HepG2 (cell line): ENCODE measurements at regions not wholly inside any gene's neighbourhood (a gene's known extent, or its start where the extent isn't known, plus 50 kb on each side); places are given as distances from the start of the nearest gene placed in this dataset.

Experiments
- ASH2L ChIP-seq: fragments of 300-600, 200-600 bp; sonication (generic); IDR thresholded peaks from 2 replicates; pipeline ENCODE4 v1.7.0; 2017; ENCODE audit warnings: low read depth, mild to moderate bottlenecking, moderate library complexity, mixed read lengths, low read length; ENCODE audit not compliant: insufficient read length
- BRD4 ChIP-seq: sonication (generic); formaldehyde crosslinking; IDR thresholded peaks from 2 replicates; pipeline ENCODE4 v1.4.0; 2020; ENCODE audit warnings: missing genetic modification reagents
- TMF1 ChIP-seq: sonication (generic); formaldehyde crosslinking; IDR thresholded peaks from 2 replicates; pipeline ENCODE4 v1.8.1; 2022; ENCODE audit warnings: low read depth, missing genetic modification reagents
- ZNF382 ChIP-seq: sonication (generic); formaldehyde crosslinking; IDR thresholded peaks from 2 replicates; pipeline ENCODE4 v1.5.0; 2020; ENCODE audit warnings: missing genetic modification reagents, mild to moderate bottlenecking, borderline replicate concordance
- ZSCAN9 ChIP-seq: IDR thresholded peaks from 2 replicates; pipeline ENCODE4 v1.6.1; 2016; ENCODE audit warnings: borderline replicate concordance
- TF ChIP-seq, protein P1 (sequence below): sonication (generic); formaldehyde crosslinking; IDR thresholded peaks from 2 replicates; pipeline ENCODE4 v1.5.0; 2020; ENCODE audit warnings: mild to moderate bottlenecking, missing genetic modification reagents, moderate library complexity
- TF ChIP-seq, protein P2 (sequence below): sonication (generic); IDR thresholded peaks from 2 replicates; pipeline ENCODE4 v1.6.1; 2016; ENCODE audit warnings: low read depth, borderline replicate concordance
- TF ChIP-seq, protein P3 (sequence below): IDR thresholded peaks from 2 replicates; pipeline ENCODE4 v1.6.1; 2012; ENCODE audit warnings: inconsistent platforms
- TF ChIP-seq, protein P4 (sequence below): sonication (generic); formaldehyde crosslinking; IDR thresholded peaks from 2 replicates; pipeline ENCODE4 v1.4.0; 2020; ENCODE audit warnings: missing genetic modification reagents

DNA sequence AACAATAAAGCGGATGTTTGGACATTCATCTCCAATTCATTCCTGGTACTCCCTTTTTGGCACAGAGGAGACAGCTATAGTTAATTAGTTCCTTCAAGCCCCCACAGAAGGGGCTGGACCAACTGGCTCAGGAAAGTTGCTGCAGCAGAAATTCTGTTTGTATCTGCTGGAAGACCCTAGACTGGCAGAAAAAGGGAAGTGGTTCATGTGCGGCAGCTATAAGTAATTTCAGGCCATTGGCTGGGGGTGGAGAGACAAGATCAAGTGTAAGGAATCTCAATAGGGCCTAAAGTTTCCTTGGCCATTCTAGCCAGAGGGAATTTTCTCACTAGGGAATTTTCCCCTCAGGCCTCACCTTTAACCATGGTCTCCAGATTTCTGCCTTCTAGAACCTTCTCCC lies 89.9 kb upstream of the DHX15 start:
- TF ChIP-seq TMF1 (CRISPR knock-in tag) (no peak), ZNF382 (CRISPR knock-in tag) (no peak), BRD4 (CRISPR knock-in tag) (no peak), ASH2L (no peak), ZSCAN9 (no peak)
- TF ChIP-seq, protein P1, sequence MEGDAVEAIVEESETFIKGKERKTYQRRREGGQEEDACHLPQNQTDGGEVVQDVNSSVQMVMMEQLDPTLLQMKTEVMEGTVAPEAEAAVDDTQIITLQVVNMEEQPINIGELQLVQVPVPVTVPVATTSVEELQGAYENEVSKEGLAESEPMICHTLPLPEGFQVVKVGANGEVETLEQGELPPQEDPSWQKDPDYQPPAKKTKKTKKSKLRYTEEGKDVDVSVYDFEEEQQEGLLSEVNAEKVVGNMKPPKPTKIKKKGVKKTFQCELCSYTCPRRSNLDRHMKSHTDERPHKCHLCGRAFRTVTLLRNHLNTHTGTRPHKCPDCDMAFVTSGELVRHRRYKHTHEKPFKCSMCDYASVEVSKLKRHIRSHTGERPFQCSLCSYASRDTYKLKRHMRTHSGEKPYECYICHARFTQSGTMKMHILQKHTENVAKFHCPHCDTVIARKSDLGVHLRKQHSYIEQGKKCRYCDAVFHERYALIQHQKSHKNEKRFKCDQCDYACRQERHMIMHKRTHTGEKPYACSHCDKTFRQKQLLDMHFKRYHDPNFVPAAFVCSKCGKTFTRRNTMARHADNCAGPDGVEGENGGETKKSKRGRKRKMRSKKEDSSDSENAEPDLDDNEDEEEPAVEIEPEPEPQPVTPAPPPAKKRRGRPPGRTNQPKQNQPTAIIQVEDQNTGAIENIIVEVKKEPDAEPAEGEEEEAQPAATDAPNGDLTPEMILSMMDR (CRISPR knock-in tag): no peak
- TF ChIP-seq, protein P2, sequence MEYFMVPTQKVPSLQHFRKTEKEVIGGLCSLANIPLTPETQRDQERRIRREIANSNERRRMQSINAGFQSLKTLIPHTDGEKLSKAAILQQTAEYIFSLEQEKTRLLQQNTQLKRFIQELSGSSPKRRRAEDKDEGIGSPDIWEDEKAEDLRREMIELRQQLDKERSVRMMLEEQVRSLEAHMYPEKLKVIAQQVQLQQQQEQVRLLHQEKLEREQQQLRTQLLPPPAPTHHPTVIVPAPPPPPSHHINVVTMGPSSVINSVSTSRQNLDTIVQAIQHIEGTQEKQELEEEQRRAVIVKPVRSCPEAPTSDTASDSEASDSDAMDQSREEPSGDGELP: no peak
- TF ChIP-seq, protein P3, sequence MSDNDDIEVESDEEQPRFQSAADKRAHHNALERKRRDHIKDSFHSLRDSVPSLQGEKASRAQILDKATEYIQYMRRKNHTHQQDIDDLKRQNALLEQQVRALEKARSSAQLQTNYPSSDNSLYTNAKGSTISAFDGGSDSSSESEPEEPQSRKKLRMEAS: no peak
- TF ChIP-seq, protein P4, sequence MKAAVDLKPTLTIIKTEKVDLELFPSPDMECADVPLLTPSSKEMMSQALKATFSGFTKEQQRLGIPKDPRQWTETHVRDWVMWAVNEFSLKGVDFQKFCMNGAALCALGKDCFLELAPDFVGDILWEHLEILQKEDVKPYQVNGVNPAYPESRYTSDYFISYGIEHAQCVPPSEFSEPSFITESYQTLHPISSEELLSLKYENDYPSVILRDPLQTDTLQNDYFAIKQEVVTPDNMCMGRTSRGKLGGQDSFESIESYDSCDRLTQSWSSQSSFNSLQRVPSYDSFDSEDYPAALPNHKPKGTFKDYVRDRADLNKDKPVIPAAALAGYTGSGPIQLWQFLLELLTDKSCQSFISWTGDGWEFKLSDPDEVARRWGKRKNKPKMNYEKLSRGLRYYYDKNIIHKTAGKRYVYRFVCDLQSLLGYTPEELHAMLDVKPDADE (CRISPR knock-in tag): no peak
